ENCODE measurements at regions not wholly inside any gene's neighbourhood (a gene's known extent, or its start where the extent isn't known, plus 50 kb on each side); places are given as distances from the start of the nearest gene placed in this dataset.

- TF ChIP-seq CTCF (IDR thresholded peaks at IDR 0.05) = no peak
Observed at GRCh38 chr11:28701760-28702449, 593.7 kb downstream of the METTL15 start.

DNA sequence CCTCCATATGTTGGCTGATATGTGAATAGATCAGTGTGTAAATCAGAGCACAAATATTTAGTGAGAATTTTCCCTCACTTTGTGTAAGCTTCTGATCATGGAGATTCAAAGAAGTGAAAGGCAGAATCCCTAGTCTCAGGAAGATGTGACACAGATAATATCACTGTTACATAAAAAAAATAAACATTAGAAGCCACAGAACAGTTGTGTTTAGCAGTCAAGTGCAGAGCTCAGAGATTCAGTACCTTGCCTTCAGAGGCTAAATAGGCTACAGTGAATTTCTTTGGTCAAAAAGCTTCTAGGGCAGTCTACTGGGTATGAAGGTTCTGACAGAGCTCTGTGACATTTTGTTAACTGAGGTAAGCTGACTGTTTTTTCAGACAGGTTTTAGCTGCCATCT lies 591.5 kb downstream of the METTL15 start:
- no peak for TF ChIP-seq CTCF (IDR thresholded peaks at IDR 0.05)

- peak; percentile 84 for TF ChIP-seq CTCF (IDR thresholded peaks at IDR 0.05)
Observed at GRCh38 chr11:28697920-28698827, 590.0 kb downstream of the METTL15 start.

DNA sequence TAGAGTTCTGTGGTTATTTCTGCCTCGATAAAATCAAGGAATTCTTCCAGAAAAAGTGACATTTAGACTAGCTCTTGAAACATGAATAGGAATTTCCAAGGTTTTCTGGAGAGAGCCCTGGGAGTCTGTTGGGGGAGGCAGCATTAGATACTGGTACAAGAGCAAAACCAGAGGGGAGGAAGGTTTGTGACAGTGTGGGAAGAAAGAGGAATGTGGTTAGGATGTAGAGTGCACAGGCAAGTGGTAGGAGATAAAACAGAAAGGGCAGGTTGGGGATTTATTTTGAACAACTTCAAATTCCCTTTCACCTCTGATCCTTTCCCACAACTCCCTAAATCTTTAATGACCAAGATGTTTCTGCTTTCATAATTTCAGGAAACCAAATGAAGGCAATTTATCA lies 588.4 kb downstream of the METTL15 start:
- no peak for TF ChIP-seq CTCF (IDR thresholded peaks at IDR 0.05)

DNA sequence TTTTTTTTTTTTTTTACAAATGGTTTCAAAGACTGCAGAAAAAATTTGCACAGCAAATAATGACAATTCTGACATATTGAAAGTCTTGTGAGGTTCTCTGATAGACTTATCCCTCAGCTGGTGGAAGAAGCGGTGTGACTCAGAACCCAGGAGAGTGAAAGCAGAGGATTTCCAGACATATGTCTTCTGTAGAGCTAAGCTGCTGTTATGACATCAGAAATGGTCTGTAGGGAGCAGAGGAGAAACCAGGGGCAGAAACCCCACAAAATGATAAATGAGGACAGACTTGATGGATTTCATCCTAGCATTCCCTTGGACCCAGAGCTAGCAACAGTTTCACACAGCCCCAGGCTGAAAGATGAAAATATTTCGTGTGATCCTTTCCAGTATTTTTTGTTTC lies 582.6 kb downstream of the METTL15 start:
- no peak for TF ChIP-seq CTCF (IDR thresholded peaks at IDR 0.05)

GRCh38 chr11:28684011-28684586 lies 575.9 kb downstream of the METTL15 start:
- no peak for TF ChIP-seq CTCF (IDR thresholded peaks at IDR 0.05)

DNA sequence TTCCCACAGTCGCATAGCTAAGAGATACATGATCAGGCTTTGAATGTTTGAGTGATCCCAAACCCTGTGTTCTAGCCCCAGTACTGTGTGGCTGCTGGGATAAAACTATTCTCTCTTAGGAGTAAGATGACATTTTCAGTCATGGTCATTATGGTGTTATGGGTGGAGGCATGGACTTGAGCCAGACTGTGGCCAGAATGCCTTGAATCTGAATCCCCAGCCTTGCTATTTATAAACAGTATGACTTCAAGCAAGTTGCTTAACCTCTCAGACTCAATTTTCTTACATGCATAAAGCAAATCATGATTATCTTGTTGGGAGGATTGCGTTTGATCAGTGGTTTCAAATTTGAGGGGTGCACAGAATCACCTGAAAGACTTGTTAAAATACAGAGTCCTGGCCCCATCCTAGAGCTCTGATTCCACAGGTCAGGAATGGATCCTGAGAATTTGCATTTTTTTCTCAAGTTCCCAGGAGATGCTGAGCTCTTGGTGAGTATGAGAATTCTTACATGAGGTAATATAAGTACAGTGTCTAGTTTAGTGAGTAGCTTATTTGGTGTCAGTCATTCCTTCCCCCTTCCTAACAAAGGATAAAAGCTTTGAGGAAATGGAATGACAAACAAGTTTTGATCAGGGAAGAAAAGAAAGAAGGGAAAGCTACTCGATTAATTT lies 571.7 kb downstream of the METTL15 start:
- no peak for TF ChIP-seq CTCF (IDR thresholded peaks at IDR 0.05)

All from LNCAP (cell line).